HEK293T (cell line): ENCODE measurements at regions not wholly inside any gene's neighbourhood (a gene's known extent, or its start where the extent isn't known, plus 50 kb on each side); places are given as distances from the start of the nearest gene placed in this dataset.

Experiments used
- BHLHE40 ChIP-seq: fragments of 450-650 bp; IDR thresholded peaks from 2 replicates; pipeline ENCODE4 v1.6.1; 2016; ENCODE audit warnings: mild to moderate bottlenecking, moderate library complexity, borderline replicate concordance
- ELF4 ChIP-seq: fragments of 450-650 bp; IDR thresholded peaks from 2 replicates; pipeline ENCODE4 v1.6.1; 2017; ENCODE audit warnings: antibody characterized with exemption
- FOXA1 ChIP-seq: fragments of 450-650 bp; IDR thresholded peaks from 2 replicates; pipeline ENCODE4 v1.6.1; 2016; ENCODE audit warnings: mild to moderate bottlenecking
- FOXM1 ChIP-seq: fragments of 450-650 bp; IDR thresholded peaks from 2 replicates; pipeline ENCODE4 v1.6.1; 2017; ENCODE audit warnings: mild to moderate bottlenecking, borderline replicate concordance
- HDGF ChIP-seq: fragments of 450-650 bp; IDR thresholded peaks from 2 replicates; pipeline ENCODE4 v1.6.1; 2017; ENCODE audit warnings: antibody characterized with exemption, borderline replicate concordance
- LEF1 ChIP-seq: fragments of 450-650 bp; IDR thresholded peaks from 2 replicates; pipeline ENCODE4 v1.6.1; 2017; ENCODE audit warnings: mild to moderate bottlenecking, borderline replicate concordance
- PKNOX1 ChIP-seq: fragments of 450-650 bp; IDR thresholded peaks from 2 replicates; pipeline ENCODE4 v1.6.1; 2016
- SP1 ChIP-seq: fragments of 450-650 bp; IDR thresholded peaks from 2 replicates; pipeline ENCODE4 v1.6.1; 2017
- SUZ12 ChIP-seq: fragments of 450-650 bp; IDR thresholded peaks from 2 replicates; pipeline ENCODE4 v1.6.1; 2016; ENCODE audit warnings: mild to moderate bottlenecking
- TARDBP ChIP-seq: fragments of 450-650 bp; IDR thresholded peaks from 2 replicates; pipeline ENCODE4 v1.6.1; 2016
- ZNF384 ChIP-seq: fragments of 450-650 bp; IDR thresholded peaks from 2 replicates; pipeline ENCODE4 v1.6.1; 2016

GRCh38 chr3:78410077-78410476, 1357.7 kb downstream of the ROBO1 start:
- no peak for TF ChIP-seq BHLHE40
- TF ChIP-seq FOXM1, result no peak
- no peak for TF ChIP-seq FOXA1
- no peak for TF ChIP-seq ELF4
- TF ChIP-seq SP1, result no peak
- TF ChIP-seq LEF1, result no peak
- no peak for TF ChIP-seq HDGF
- TF ChIP-seq TARDBP, result no peak
- no peak for TF ChIP-seq ZNF384
- no peak for TF ChIP-seq SUZ12
- TF ChIP-seq PKNOX1, result no peak
